GM12872 (cell line): ENCODE measurements at regions not wholly inside any gene's neighbourhood (a gene's known extent, or its start where the extent isn't known, plus 50 kb on each side); places are given as distances from the start of the nearest gene placed in this dataset.

Source experiments
- TF ChIP-seq, protein P1 (sequence below): IDR thresholded peaks from 3 replicates; pipeline ENCODE4 v1.5.1; 2011; ENCODE audit warnings: low read depth, mild to moderate bottlenecking, low read length, moderate library complexity; ENCODE audit not compliant: insufficient read depth

DNA sequence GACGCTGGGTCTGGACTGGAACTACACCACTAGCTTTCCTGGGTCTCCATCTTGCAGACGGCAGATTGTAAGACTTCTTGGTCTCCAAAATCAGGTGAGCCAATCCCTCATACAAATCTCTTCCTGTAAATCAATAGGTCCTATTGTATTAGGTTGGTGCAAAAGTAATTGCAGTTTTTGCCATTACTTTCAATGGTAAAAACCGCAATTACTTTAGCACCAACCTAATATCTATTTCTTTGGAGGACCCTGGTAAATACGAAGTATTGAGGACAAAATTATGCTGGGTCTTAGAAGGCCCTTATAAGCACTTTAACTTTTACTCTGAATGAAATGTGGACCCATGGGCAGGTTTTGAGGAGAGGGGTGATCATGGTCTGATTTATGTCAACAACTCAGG lies 330.6 kb upstream of the C16orf82 start:
- TF ChIP-seq, protein P1, sequence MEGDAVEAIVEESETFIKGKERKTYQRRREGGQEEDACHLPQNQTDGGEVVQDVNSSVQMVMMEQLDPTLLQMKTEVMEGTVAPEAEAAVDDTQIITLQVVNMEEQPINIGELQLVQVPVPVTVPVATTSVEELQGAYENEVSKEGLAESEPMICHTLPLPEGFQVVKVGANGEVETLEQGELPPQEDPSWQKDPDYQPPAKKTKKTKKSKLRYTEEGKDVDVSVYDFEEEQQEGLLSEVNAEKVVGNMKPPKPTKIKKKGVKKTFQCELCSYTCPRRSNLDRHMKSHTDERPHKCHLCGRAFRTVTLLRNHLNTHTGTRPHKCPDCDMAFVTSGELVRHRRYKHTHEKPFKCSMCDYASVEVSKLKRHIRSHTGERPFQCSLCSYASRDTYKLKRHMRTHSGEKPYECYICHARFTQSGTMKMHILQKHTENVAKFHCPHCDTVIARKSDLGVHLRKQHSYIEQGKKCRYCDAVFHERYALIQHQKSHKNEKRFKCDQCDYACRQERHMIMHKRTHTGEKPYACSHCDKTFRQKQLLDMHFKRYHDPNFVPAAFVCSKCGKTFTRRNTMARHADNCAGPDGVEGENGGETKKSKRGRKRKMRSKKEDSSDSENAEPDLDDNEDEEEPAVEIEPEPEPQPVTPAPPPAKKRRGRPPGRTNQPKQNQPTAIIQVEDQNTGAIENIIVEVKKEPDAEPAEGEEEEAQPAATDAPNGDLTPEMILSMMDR, result no peak

DNA sequence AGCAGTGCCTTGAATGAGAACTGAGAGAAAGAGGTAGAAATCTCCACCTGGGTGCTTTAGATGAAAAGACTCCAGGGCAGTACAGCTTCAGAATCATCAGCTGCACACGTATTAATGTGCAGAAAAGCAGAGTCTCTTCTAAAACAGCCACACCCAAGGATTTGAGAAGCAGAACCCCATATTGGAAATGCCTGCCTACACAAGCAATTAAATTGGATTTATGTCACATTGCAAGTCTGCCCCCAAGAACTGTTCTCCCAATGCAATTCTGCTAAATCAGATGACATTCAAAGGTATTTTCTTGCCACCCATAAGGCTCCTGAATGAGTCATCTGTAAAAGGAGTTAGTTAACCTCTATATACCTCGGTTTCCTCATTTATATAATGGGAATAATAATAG lies 326.0 kb upstream of the C16orf82 start:
- TF ChIP-seq, protein P1, result no peak

DNA sequence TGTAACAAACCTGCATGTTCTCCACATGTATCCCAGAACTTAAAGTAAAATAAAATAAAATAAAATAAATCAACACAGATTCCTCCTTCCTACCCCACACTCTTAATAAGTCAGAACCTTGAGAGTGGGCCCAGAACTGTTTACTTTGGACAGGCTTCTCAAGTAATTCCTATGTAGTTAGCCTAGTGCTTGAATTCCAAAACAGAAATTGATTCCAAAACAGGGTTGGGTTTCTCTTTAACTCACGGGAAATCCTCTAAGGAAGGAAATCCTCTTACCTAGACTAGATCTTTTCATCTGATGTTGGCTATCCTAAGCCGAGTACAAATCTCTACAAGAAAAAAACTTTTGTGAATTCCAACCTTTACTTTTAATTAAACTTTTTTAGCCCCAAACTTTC lies 324.7 kb upstream of the C16orf82 start:
- TF ChIP-seq, protein P1, result no peak

DNA sequence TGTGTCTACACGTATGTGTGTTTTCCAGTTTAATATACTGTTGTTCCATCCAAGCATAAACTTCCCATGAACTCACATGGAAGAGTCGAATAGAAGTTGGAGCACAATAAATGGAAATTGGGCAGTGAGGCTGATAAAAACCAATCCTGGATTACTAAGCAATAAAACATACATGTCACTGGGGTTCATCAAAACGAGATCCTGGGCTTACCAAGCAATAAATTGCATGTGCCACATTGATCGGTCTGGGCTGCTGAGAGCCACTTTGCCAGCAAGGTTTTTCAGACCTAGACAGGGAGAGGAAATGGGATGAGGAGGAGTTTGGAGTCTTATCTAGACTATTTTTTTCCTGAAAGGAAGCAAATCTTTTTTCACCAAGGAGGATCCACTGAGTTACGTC lies 322.3 kb upstream of the C16orf82 start:
- TF ChIP-seq, protein P1, result no peak

DNA sequence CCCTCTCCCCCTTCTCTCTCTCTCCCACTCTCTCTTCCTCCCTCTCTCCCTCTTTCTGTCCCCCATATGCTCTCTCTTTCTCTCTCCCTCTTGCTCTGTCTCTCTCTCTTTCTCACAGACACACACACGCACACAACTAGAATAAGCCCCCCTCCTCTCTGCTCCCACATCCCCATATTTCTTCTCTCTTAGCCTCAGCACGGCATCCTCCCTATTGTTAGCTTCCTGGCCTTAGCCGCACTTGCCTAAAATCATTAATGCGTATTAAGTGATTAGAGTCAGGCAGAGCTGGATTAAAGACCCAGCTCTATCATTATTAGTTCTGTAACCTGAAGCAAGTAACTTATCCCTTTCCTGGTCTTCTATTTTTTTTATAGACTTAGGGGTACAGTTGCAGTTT lies 319.0 kb upstream of the C16orf82 start:
- TF ChIP-seq, protein P1, result no peak

DNA sequence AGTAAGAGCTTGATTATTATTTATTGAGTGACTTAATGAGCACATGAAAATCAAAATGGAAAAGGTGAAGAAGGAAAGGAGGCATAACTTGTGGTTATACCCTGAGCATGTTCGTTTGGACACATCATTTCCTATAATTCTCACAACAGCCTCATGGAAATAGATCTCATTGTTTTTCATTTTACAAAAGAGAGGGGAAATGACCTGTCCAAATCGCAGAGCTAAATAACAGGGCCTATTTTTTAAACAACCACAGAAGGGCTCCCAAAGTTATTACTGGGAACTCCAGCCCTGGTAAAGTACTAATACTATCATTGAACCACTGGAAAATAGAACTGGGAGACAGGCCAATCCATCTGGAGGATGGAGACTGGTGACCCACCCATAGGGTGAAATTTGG lies 317.7 kb upstream of the C16orf82 start:
- TF ChIP-seq, protein P1, result no peak

DNA sequence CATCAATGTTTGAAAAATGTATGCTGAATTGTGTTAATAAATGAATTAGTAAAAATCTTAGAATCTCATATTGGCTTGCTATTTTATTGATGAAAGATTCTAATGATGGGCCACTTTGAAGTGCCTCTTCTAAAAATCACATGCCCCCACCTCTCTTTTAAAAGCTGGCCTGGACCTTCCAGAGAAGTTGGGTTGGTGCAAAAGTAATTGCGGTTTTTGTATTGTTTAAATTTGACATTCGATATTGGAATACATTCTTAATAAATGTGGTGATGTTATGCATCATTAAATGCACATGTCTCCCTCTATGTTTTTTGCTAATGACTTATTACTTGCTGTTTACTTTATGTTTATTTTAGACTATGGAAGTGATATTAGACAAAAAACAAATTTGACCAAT lies 314.6 kb upstream of the C16orf82 start:
- TF ChIP-seq, protein P1, result no peak

DNA sequence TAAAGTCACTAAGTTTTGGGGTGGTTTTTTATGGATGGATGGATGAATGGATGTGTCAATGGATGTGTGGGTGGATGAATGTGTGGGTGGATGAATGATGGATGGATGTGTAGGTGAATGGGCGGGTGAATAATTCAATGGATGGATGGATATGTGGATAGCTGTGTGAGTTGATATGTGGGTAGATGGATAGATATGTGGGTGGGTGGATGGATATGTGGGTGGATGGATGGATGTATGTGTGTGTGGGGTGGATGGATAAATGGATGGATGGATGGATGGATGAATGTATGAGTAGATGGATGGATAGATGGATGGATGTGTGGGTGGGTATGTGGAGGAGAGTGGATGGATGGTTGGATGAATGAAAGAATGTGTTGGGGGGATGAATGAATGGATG lies 310.1 kb upstream of the C16orf82 start:
- TF ChIP-seq, protein P1, result no peak
